ENCODE measurements at regions not wholly inside any gene's neighbourhood (a gene's known extent, or its start where the extent isn't known, plus 50 kb on each side); places are given as distances from the start of the nearest gene placed in this dataset.

GRCh38 chr16:51821527-51821926 is 670.5 kb upstream of the SALL1 start:
- H3K27me3 ChIP-seq = no peaks in the 10 kb centered on the region
- H3K36me3 ChIP-seq = no peaks in the 10 kb centered on the region
- intact Hi-C loops (cut with DNase I; ENCODE audit: low total_unique reads) = no loop called here
- H3K4me3 ChIP-seq = no peak overlapping the region
- no peak for DNase-seq (ENCODE audit: low spot score in 2 of 2)
- H3K4me1 ChIP-seq = no peaks in the 10 kb centered on the region
- no peak overlapping the region for H3K27ac ChIP-seq
- TF ChIP-seq POLR2AphosphoS5 (IDR thresholded peaks at IDR 0.05) = no peak
- TF ChIP-seq POLR2A (IDR thresholded peaks at IDR 0.05) = no peak
- TF ChIP-seq CTCF (IDR thresholded peaks at IDR 0.05) = no peak
- H3K9me3 ChIP-seq = no peaks in the 10 kb centered on the region

GRCh38 chr16:51820176-51820575 is 669.1 kb upstream of the SALL1 start:
- Histone ChIP-seq H3K4me1 (no peaks in the 10 kb centered on the region), H3K4me3 (no peak overlapping the region), H3K9me3 (no peaks in the 10 kb centered on the region), H3K36me3 (no peaks in the 10 kb centered on the region), H3K27ac (no peak overlapping the region), H3K27me3 (no peaks in the 10 kb centered on the region)
- intact Hi-C loops (cut with DNase I; ENCODE audit: low total_unique reads) = no loop called here
- no peak for DNase-seq (ENCODE audit: low spot score in 2 of 2)
- TF ChIP-seq POLR2AphosphoS5 (IDR thresholded peaks at IDR 0.05) = no peak

GRCh38 chr16:51818342-51818944 is 667.4 kb upstream of the SALL1 start:
- no peak for DNase-seq (ENCODE audit: low spot score in 2 of 2)
- TF ChIP-seq POLR2AphosphoS5 (IDR thresholded peaks at IDR 0.05) = no peak
- no peak for TF ChIP-seq POLR2A (IDR thresholded peaks at IDR 0.05)
- no peak for TF ChIP-seq CTCF (IDR thresholded peaks at IDR 0.05)
- H3K36me3 ChIP-seq = no peaks in the 10 kb centered on the region
- H3K4me1 ChIP-seq = no peaks in the 10 kb centered on the region
- H3K4me3 ChIP-seq = no peak overlapping the region
- H3K27ac ChIP-seq = no peak overlapping the region
- H3K9me3 ChIP-seq = no peaks in the 10 kb centered on the region
- no peaks in the 10 kb centered on the region for H3K27me3 ChIP-seq
- intact Hi-C loops (cut with DNase I; ENCODE audit: low total_unique reads) = no loop called here

- DNase-seq (ENCODE audit: low spot score in 2 of 2) = no peak
- Histone ChIP-seq H3K27me3 (no peaks in the 10 kb centered on the region), H3K27ac (no peak overlapping the region), H3K4me3 (no peak overlapping the region), H3K4me1 (no peaks in the 10 kb centered on the region), H3K9me3 (no peaks in the 10 kb centered on the region), H3K36me3 (no peaks in the 10 kb centered on the region)
- intact Hi-C loops (cut with DNase I; ENCODE audit: low total_unique reads) = no loop called here
- TF ChIP-seq CTCF (IDR thresholded peaks at IDR 0.05) = no peak
These were observed 665.9 kb upstream of the SALL1 start for GRCh38 chr16:51816929-51817328.

GRCh38 chr16:51815523-51815922 is 664.5 kb upstream of the SALL1 start:
- Histone ChIP-seq H3K4me1 (no peaks in the 10 kb centered on the region), H3K36me3 (no peaks in the 10 kb centered on the region), H3K4me3 (no peak overlapping the region), H3K27ac (no peak overlapping the region), H3K27me3 (no peaks in the 10 kb centered on the region), H3K9me3 (no peaks in the 10 kb centered on the region)
- no peak for DNase-seq (ENCODE audit: low spot score in 2 of 2)
- TF ChIP-seq POLR2A (IDR thresholded peaks at IDR 0.05) = no peak
- no peak for TF ChIP-seq POLR2AphosphoS5 (IDR thresholded peaks at IDR 0.05)
- TF ChIP-seq CTCF (IDR thresholded peaks at IDR 0.05) = no peak
- intact Hi-C loops (cut with DNase I; ENCODE audit: low total_unique reads) = no loop called here

GRCh38 chr16:51814617-51815016 is 663.5 kb upstream of the SALL1 start:
- H3K27ac ChIP-seq = no peak overlapping the region
- no peaks in the 10 kb centered on the region for H3K4me1 ChIP-seq
- no peaks in the 10 kb centered on the region for H3K36me3 ChIP-seq
- H3K4me3 ChIP-seq = no peak overlapping the region
- intact Hi-C loops (cut with DNase I; ENCODE audit: low total_unique reads) = no loop called here
- no peak for DNase-seq (ENCODE audit: low spot score in 2 of 2)
- TF ChIP-seq POLR2AphosphoS5 (IDR thresholded peaks at IDR 0.05) (no peak), CTCF (IDR thresholded peaks at IDR 0.05) (no peak)
- no peaks in the 10 kb centered on the region for H3K9me3 ChIP-seq
- H3K27me3 ChIP-seq = no peaks in the 10 kb centered on the region

Data from breast epithelium (tissue), 4 donors.